GM23248 (cell line): ENCODE measurements at regions not wholly inside any gene's neighbourhood (a gene's known extent, or its start where the extent isn't known, plus 50 kb on each side); places are given as distances from the start of the nearest gene placed in this dataset.

ENCODE experiments used
- EZH2 ChIP-seq: fragments of 200-600 bp; sonication (generic); IDR thresholded peaks from 2 replicates; pipeline ENCODE4 v1.6.1; 2018; ENCODE audit warnings: antibody characterized with exemption, mild to moderate bottlenecking; ENCODE audit not compliant: insufficient read depth, poor library complexity, severe bottlenecking
- EZH2phosphoT487 ChIP-seq: fragments of 200-600 bp; sonication (generic); IDR thresholded peaks from 2 replicates; pipeline ENCODE4 v1.6.1; 2018; ENCODE audit warnings: antibody characterized with exemption, moderate library complexity, mild to moderate bottlenecking, low read depth; ENCODE audit not compliant: insufficient read depth

GRCh38 chr4:120446051-120446567 is 379.5 kb upstream of the MAD2L1 start:
- TF ChIP-seq EZH2phosphoT487 (no peak), EZH2 (no peak)
